ENCODE measurements at regions not wholly inside any gene's neighbourhood (a gene's known extent, or its start where the extent isn't known, plus 50 kb on each side); places are given as distances from the start of the nearest gene placed in this dataset.

- Histone ChIP-seq H3K4me2 (ENCODE audit: low read length) (no peak overlapping the region), H3K4me3 (ENCODE audit: low read length) (no peak overlapping the region), H3K27me3 (ENCODE audit: low read depth, low read length) (no peaks in the 10 kb centered on the region)
Measured at GRCh38 chr3:88984832-88985231, 122.6 kb upstream of the EPHA3 start.

GRCh38 chr3:88985491-88985890 is 121.9 kb upstream of the EPHA3 start:
- peaks cover 10% of the 10 kb centered on the region for H3K4me1 ChIP-seq (ENCODE audit: low read length)
- H3K79me2 ChIP-seq (ENCODE audit: low read length): no peaks in the 10 kb centered on the region
- H3K36me3 ChIP-seq (replicated peaks; ENCODE audit: low read depth, low read length): no peaks in the 10 kb centered on the region
- H4K20me1 ChIP-seq (ENCODE audit: insufficient read depth, low read length): no peaks in the 10 kb centered on the region
- no peak overlapping the region for H3K9ac ChIP-seq (ENCODE audit: low read length)
- H3K9me3 ChIP-seq (ENCODE audit: insufficient read depth, low read length): no peaks in the 10 kb centered on the region
- TF ChIP-seq CTCF (IDR thresholded peaks at IDR 0.05; ENCODE audit: low read depth, low read length): no peak
- no peak for TF ChIP-seq EZH2phosphoT487 (IDR thresholded peaks at IDR 0.05; ENCODE audit: low read depth)
- H3K4me3 ChIP-seq (ENCODE audit: low read length): no peak overlapping the region
- H3K4me2 ChIP-seq (ENCODE audit: low read length): no peak overlapping the region
- no peak overlapping the region for H3K27ac ChIP-seq (ENCODE audit: low read length)
- no peak overlapping the region for H2AFZ ChIP-seq (ENCODE audit: low read depth, low read length)
- H3K27me3 ChIP-seq (ENCODE audit: low read depth, low read length): no peaks in the 10 kb centered on the region

More at GRCh38 chr3:88984832-88985231, 122.6 kb upstream of the EPHA3 start:
- no peaks in the 10 kb centered on the region for H3K36me3 ChIP-seq (replicated peaks; ENCODE audit: low read depth, low read length)
- H2AFZ ChIP-seq (ENCODE audit: low read depth, low read length): no peak overlapping the region
- no peaks in the 10 kb centered on the region for H4K20me1 ChIP-seq (ENCODE audit: insufficient read depth, low read length)
- no peaks in the 10 kb centered on the region for H3K9me3 ChIP-seq (ENCODE audit: insufficient read depth, low read length)
- peaks cover 10% of the 10 kb centered on the region for H3K4me1 ChIP-seq (ENCODE audit: low read length)
- no peak for TF ChIP-seq CTCF (IDR thresholded peaks at IDR 0.05; ENCODE audit: low read depth, low read length)
- TF ChIP-seq EZH2phosphoT487 (IDR thresholded peaks at IDR 0.05; ENCODE audit: low read depth): no peak
- no peak overlapping the region for H3K9ac ChIP-seq (ENCODE audit: low read length)
- H3K79me2 ChIP-seq (ENCODE audit: low read length): no peaks in the 10 kb centered on the region
- no peak overlapping the region for H3K27ac ChIP-seq (ENCODE audit: low read length)

GRCh38 chr3:88986834-88987233 is 120.6 kb upstream of the EPHA3 start:
- H3K36me3 ChIP-seq (replicated peaks; ENCODE audit: low read depth, low read length): no peaks in the 10 kb centered on the region
- no peak overlapping the region for H3K4me3 ChIP-seq (ENCODE audit: low read length)
- no peak overlapping the region for H3K4me2 ChIP-seq (ENCODE audit: low read length)
- H3K4me1 ChIP-seq (ENCODE audit: low read length): peaks cover 10% of the 10 kb centered on the region
- H3K27ac ChIP-seq (ENCODE audit: low read length): no peak overlapping the region
- H2AFZ ChIP-seq (ENCODE audit: low read depth, low read length): 0 out of 2 replicates have a peak overlapping the region, but pooled peaks have one; percentile 44
- H3K9ac ChIP-seq (ENCODE audit: low read length): no peak overlapping the region
- H3K9me3 ChIP-seq (ENCODE audit: insufficient read depth, low read length): no peaks in the 10 kb centered on the region
- no peaks in the 10 kb centered on the region for H4K20me1 ChIP-seq (ENCODE audit: insufficient read depth, low read length)
- H3K79me2 ChIP-seq (ENCODE audit: low read length): no peaks in the 10 kb centered on the region
- TF ChIP-seq EZH2phosphoT487 (IDR thresholded peaks at IDR 0.05; ENCODE audit: low read depth) (no peak), CTCF (IDR thresholded peaks at IDR 0.05; ENCODE audit: low read depth, low read length) (no peak)
- no peaks in the 10 kb centered on the region for H3K27me3 ChIP-seq (ENCODE audit: low read depth, low read length)

- H4K20me1 ChIP-seq (ENCODE audit: insufficient read depth, low read length): no peaks in the 10 kb centered on the region
- H2AFZ ChIP-seq (ENCODE audit: low read depth, low read length): no peak overlapping the region
- H3K27me3 ChIP-seq (ENCODE audit: low read depth, low read length): no peaks in the 10 kb centered on the region
- no peaks in the 10 kb centered on the region for H3K9me3 ChIP-seq (ENCODE audit: insufficient read depth, low read length)
- H3K4me2 ChIP-seq (ENCODE audit: low read length): no peak overlapping the region
- H3K4me1 ChIP-seq (ENCODE audit: low read length): peaks cover 10% of the 10 kb centered on the region
- H3K4me3 ChIP-seq (ENCODE audit: low read length): no peak overlapping the region
- no peak overlapping the region for H3K27ac ChIP-seq (ENCODE audit: low read length)
- H3K36me3 ChIP-seq (replicated peaks; ENCODE audit: low read depth, low read length): no peaks in the 10 kb centered on the region
- TF ChIP-seq EZH2phosphoT487 (IDR thresholded peaks at IDR 0.05; ENCODE audit: low read depth) (no peak), CTCF (IDR thresholded peaks at IDR 0.05; ENCODE audit: low read depth, low read length) (no peak)
- H3K79me2 ChIP-seq (ENCODE audit: low read length): no peaks in the 10 kb centered on the region
- H3K9ac ChIP-seq (ENCODE audit: low read length): no peak overlapping the region
Measured at GRCh38 chr3:88987776-88988175, 119.6 kb upstream of the EPHA3 start.

Measured in OCI-LY3 (cell line).